Trophoblast cell (in vitro differentiated cells and primary cell): ENCODE measurements at regions not wholly inside any gene's neighbourhood (a gene's known extent, or its start where the extent isn't known, plus 50 kb on each side); places are given as distances from the start of the nearest gene placed in this dataset.

ENCODE experiments used
- DNase-seq, 2 donors: peaks; one replicate each; pipeline ENCODE4 v3.0.0-alpha.2; 2016
- H2AFZ ChIP-seq: 2 replicates; pipeline ENCODE4 v1.6.1; 2013; ENCODE audit warnings: low read length, moderate library complexity, mild to moderate bottlenecking; ENCODE audit not compliant: insufficient read depth, poor library complexity
- H2AK5ac ChIP-seq: 2 replicates; pipeline ENCODE4 v1.6.1; 2013; ENCODE audit warnings: mild to moderate bottlenecking, low read length
- H2BK120ac ChIP-seq: 2 replicates; pipeline ENCODE4 v1.6.1; 2013; ENCODE audit warnings: low read length, mild to moderate bottlenecking, moderate library complexity; ENCODE audit not compliant: insufficient read depth, poor library complexity
- H2BK12ac ChIP-seq: 2 replicates; pipeline ENCODE4 v1.6.1; 2013; ENCODE audit warnings: mild to moderate bottlenecking, low read length, moderate library complexity
- H2BK5ac ChIP-seq: 2 replicates; pipeline ENCODE4 v1.6.1; 2013; ENCODE audit warnings: low read length, low read depth, moderate library complexity, mild to moderate bottlenecking; ENCODE audit not compliant: poor library complexity
- H3K14ac ChIP-seq: 2 replicates; pipeline ENCODE4 v1.6.1; 2013; ENCODE audit warnings: mild to moderate bottlenecking, low read length
- H3K18ac ChIP-seq: 2 replicates; pipeline ENCODE4 v1.6.1; 2013; ENCODE audit warnings: mild to moderate bottlenecking, low read length
- H3K23ac ChIP-seq: 2 replicates; pipeline ENCODE4 v1.6.1; 2013; ENCODE audit warnings: low read length
- H3K27ac ChIP-seq: 2 replicates; pipeline ENCODE4 v1.5.1; 2013; ENCODE audit warnings: low read depth, mild to moderate bottlenecking, inconsistent platforms, low read length, moderate library complexity
- H3K27me3 ChIP-seq: 2 replicates; pipeline ENCODE4 v1.6.1; 2013; ENCODE audit warnings: inconsistent platforms, mild to moderate bottlenecking, low read length, moderate library complexity; ENCODE audit not compliant: insufficient read depth
- H3K36me3 ChIP-seq, 2 experiments: 1 replicate in 1 of 2; 2 replicates in 1 of 2; pipeline ENCODE4 v1.6.1; 2013; ENCODE audit warnings: low read length in 2 of 2, mild to moderate bottlenecking in 2 of 2, moderate library complexity in 1 of 2; ENCODE audit not compliant: insufficient read depth in 2 of 2, control insufficient read depth in 1 of 2
- H3K4ac ChIP-seq: 2 replicates; pipeline ENCODE4 v1.6.1; 2013; ENCODE audit warnings: low read depth, mild to moderate bottlenecking, low read length, moderate library complexity
- H3K4me1 ChIP-seq, 2 experiments: 1 replicate in 1 of 2; 2 replicates in 1 of 2; pipeline ENCODE4 v1.6.1; 2013; ENCODE audit warnings: low read length in 2 of 2, mild to moderate bottlenecking in 2 of 2, moderate library complexity in 1 of 2; ENCODE audit not compliant: insufficient read depth in 2 of 2, control insufficient read depth in 1 of 2
- H3K4me2 ChIP-seq: 2 replicates; pipeline ENCODE4 v1.6.1; 2013; ENCODE audit warnings: inconsistent platforms, mild to moderate bottlenecking, low read length, moderate library complexity
- H3K4me3 ChIP-seq: 2 replicates; pipeline ENCODE4 v1.5.1; 2013; ENCODE audit warnings: mild to moderate bottlenecking, low read depth, low read length, inconsistent platforms
- H3K79me1 ChIP-seq: one replicate; pipeline ENCODE4 v1.6.1; 2013; ENCODE audit warnings: low read length
- H3K79me2 ChIP-seq: 2 replicates; pipeline ENCODE4 v1.6.1; 2013; ENCODE audit warnings: low read length, mild to moderate bottlenecking; ENCODE audit not compliant: control insufficient read depth, insufficient read depth, poor library complexity
- H3K9ac ChIP-seq: 2 replicates; pipeline ENCODE4 v1.6.1; 2013; ENCODE audit warnings: mild to moderate bottlenecking, low read length
- H3K9me3 ChIP-seq: 2 replicates; pipeline ENCODE4 v1.6.1; 2013; ENCODE audit warnings: low read depth, mild to moderate bottlenecking, control low read depth, inconsistent platforms, low read length; ENCODE audit not compliant: insufficient read depth
- H4K12ac ChIP-seq: 2 replicates; pipeline ENCODE4 v1.6.1; 2013; ENCODE audit warnings: low read depth, mild to moderate bottlenecking, low read length, moderate library complexity
- H4K8ac ChIP-seq: 2 replicates; pipeline ENCODE4 v1.6.1; 2013; ENCODE audit warnings: low read depth, mild to moderate bottlenecking, low read length, moderate library complexity
- H4K91ac ChIP-seq: one replicate; pipeline ENCODE4 v1.6.1; 2013; ENCODE audit warnings: low read depth, mild to moderate bottlenecking, low read length, moderate library complexity
- WGBS: extraction: QIAGEN DNeasy Blood & Tissue Kit; methylation state at CpG from one replicate; pipeline ENCODE4 v1.1.7; 2013; ENCODE audit warnings: missing lambda C conversion rate; ENCODE audit not compliant: insufficient read length, insufficient coverage; ENCODE audit errors: extremely low coverage; 5-methylcytosine and 5-hydroxymethylcytosine counted together

GRCh38 chr19:28284389-28284788 is 928.6 kb downstream of the UQCRFS1 start:
- DNase-seq, result no peak
- Histone ChIP-seq H3K18ac (no peak overlapping the region), H2BK12ac (no peak overlapping the region), H2AK5ac (no peak overlapping the region), H3K9ac (no peak overlapping the region), H3K79me2 (no peaks in the 10 kb centered on the region), H3K36me3 (no peaks in the 10 kb centered on the region), H2BK120ac (no peak overlapping the region), H3K4me2 (no peak overlapping the region), H3K4me3 (no peak overlapping the region), H3K14ac (no peak overlapping the region), H3K4me1 (no peaks in the 10 kb centered on the region), H2AFZ (no peak overlapping the region), H2BK5ac (no peak overlapping the region), H3K4ac (no peak overlapping the region), H4K12ac (no peak overlapping the region), H3K79me1 (no peaks in the 10 kb centered on the region), H3K27me3 (no peaks in the 10 kb centered on the region), H3K27ac (no peak overlapping the region), H4K8ac (no peak overlapping the region), H4K91ac (no peak overlapping the region), H3K23ac (no peak overlapping the region), H3K9me3 (no peaks in the 10 kb centered on the region)

GRCh38 chr19:28283592-28283991 is 929.4 kb downstream of the UQCRFS1 start:
- Histone ChIP-seq H3K9ac (no peak overlapping the region), H3K27ac (no peak overlapping the region), H3K18ac (no peak overlapping the region), H3K4me3 (no peak overlapping the region), H3K23ac (no peak overlapping the region), H4K8ac (no peak overlapping the region), H3K9me3 (no peaks in the 10 kb centered on the region), H4K12ac (no peak overlapping the region), H3K4me1 (no peaks in the 10 kb centered on the region), H3K4ac (no peak overlapping the region), H2BK5ac (no peak overlapping the region), H3K79me1 (no peaks in the 10 kb centered on the region), H2BK12ac (no peak overlapping the region), H4K91ac (no peak overlapping the region), H2AK5ac (no peak overlapping the region), H3K14ac (no peak overlapping the region), H3K4me2 (no peak overlapping the region), H3K27me3 (no peaks in the 10 kb centered on the region), H2BK120ac (no peak overlapping the region), H3K36me3 (no peaks in the 10 kb centered on the region), H2AFZ (no peak overlapping the region), H3K79me2 (no peaks in the 10 kb centered on the region)
- WGBS, result 100% methylated on average over 2 of the region's 2 CpGs
- no peak for DNase-seq

GRCh38 chr19:28281676-28282075 is 931.3 kb downstream of the UQCRFS1 start:
- H3K18ac ChIP-seq, result no peak overlapping the region
- no peak overlapping the region for H2BK120ac ChIP-seq
- H2AFZ ChIP-seq, result no peak overlapping the region
- H3K4me3 ChIP-seq, result no peak overlapping the region
- no peak overlapping the region for H3K4me2 ChIP-seq
- no peaks in the 10 kb centered on the region for H3K79me2 ChIP-seq
- H3K4me1 ChIP-seq, result no peaks in the 10 kb centered on the region
- WGBS, result no CpG with 5 or more reads among the region's 1 CpG
- H3K27ac ChIP-seq, result no peak overlapping the region
- no peak overlapping the region for H2AK5ac ChIP-seq
- no peak overlapping the region for H2BK12ac ChIP-seq
- H3K9me3 ChIP-seq, result no peaks in the 10 kb centered on the region
- H2BK5ac ChIP-seq, result no peak overlapping the region
- no peaks in the 10 kb centered on the region for H3K79me1 ChIP-seq
- H3K23ac ChIP-seq, result no peak overlapping the region
- H3K14ac ChIP-seq, result no peak overlapping the region
- no peaks in the 10 kb centered on the region for H3K36me3 ChIP-seq
- no peak overlapping the region for H4K91ac ChIP-seq
- no peak overlapping the region for H4K8ac ChIP-seq
- H3K27me3 ChIP-seq, result no peaks in the 10 kb centered on the region
- no peak overlapping the region for H4K12ac ChIP-seq
- no peak overlapping the region for H3K9ac ChIP-seq
- no peak for DNase-seq
- no peak overlapping the region for H3K4ac ChIP-seq

GRCh38 chr19:28264556-28264955 is 948.4 kb downstream of the UQCRFS1 start:
- no peaks in the 10 kb centered on the region for H3K27me3 ChIP-seq
- no peak overlapping the region for H4K12ac ChIP-seq
- H2AK5ac ChIP-seq, result no peak overlapping the region
- H3K4me3 ChIP-seq, result no peak overlapping the region
- no peak overlapping the region for H3K18ac ChIP-seq
- H3K27ac ChIP-seq, result no peak overlapping the region
- no peak overlapping the region for H2BK12ac ChIP-seq
- H4K91ac ChIP-seq, result no peak overlapping the region
- no peak overlapping the region for H3K4me2 ChIP-seq
- no CpG with 5 or more reads among the region's 3 CpGs for WGBS
- no peak overlapping the region for H3K23ac ChIP-seq
- no peaks in the 10 kb centered on the region for H3K79me2 ChIP-seq
- no peak overlapping the region for H3K14ac ChIP-seq
- H3K4ac ChIP-seq, result no peak overlapping the region
- H3K4me1 ChIP-seq, result no peaks in the 10 kb centered on the region
- H3K9me3 ChIP-seq, result no peaks in the 10 kb centered on the region
- H2BK5ac ChIP-seq, result no peak overlapping the region
- H2AFZ ChIP-seq, result no peak overlapping the region
- H2BK120ac ChIP-seq, result no peak overlapping the region
- H4K8ac ChIP-seq, result no peak overlapping the region
- H3K36me3 ChIP-seq, result no peaks in the 10 kb centered on the region
- no peak for DNase-seq
- no peaks in the 10 kb centered on the region for H3K79me1 ChIP-seq
- H3K9ac ChIP-seq, result no peak overlapping the region
